ENCODE measurements at regions not wholly inside any gene's neighbourhood (a gene's known extent, or its start where the extent isn't known, plus 50 kb on each side); places are given as distances from the start of the nearest gene placed in this dataset.

DNA sequence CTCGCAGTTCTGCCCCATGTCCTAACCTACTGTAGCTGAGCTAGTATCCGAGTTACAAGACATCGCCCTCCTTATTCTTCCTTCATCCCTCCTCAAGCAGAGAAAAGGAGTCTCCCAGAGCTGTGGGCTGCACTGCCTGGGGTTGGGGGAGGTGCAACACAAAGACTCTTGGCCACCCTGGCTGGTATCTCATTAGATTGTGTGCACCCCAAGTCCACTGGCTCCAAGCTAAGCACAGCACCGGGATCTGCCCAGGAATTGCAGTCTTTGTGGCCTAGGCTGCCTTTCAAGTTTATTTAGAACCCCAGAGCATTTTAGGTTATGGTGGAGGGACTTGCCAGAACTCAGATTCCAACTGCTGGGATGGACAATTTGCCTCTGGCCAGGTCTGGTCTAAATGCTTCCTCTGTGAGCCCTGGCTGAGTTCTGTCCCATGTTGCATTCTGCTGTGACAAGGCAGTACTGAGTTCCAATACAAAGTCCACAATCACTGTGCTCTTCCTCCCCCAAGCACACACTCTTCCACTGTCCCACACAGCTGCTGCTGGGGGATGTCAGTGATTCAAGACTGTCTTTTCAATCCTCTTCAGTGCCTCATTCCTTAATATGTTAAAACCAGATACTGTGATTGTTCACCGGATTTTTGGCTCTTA, 169.6 kb upstream of the CLEC14A start:
- Histone ChIP-seq H3K79me2 (ENCODE audit: insufficient read depth, low read length) (no peaks in the 10 kb centered on the region), H3K9me3 (replicated peaks in 1 of 2; ENCODE audit: control insufficient read depth in 1 of 2, insufficient read depth in 1 of 2, low read length in 2 of 2) (peaks cover 10% of the 10 kb centered on the region in 2 donors), H3K27me3 (ENCODE audit: control insufficient read depth in 2 of 2, insufficient read depth in 2 of 2, low read length in 2 of 2) (no peaks in the 10 kb centered on the region), H3K4me3 (replicated peaks in 1 of 3; ENCODE audit: low read depth in 2 of 3, low read length in 3 of 3) (no peak overlapping the region), H3K36me3 (replicated peaks in 1 of 2; ENCODE audit: control insufficient read depth in 1 of 2, insufficient read depth in 2 of 2, low read length in 2 of 2) (no peaks in the 10 kb centered on the region), H3K4me2 (replicated peaks; ENCODE audit: extremely low read depth, low read length, poor library complexity, severe bottlenecking) (no peak overlapping the region), H3K27ac (ENCODE audit: low read depth in 1 of 2, low read length in 2 of 2) (no peak overlapping the region), H3K4me1 (ENCODE audit: control insufficient read depth in 1 of 2, insufficient read depth in 2 of 2, low read length in 2 of 2) (no peaks in the 10 kb centered on the region), H3K9ac (ENCODE audit: insufficient read depth, low read length, poor library complexity, severe bottlenecking) (no peak overlapping the region), H4K20me1 (ENCODE audit: insufficient read depth, low read length) (no peaks in the 10 kb centered on the region), H2AFZ (ENCODE audit: insufficient read depth, low read depth, low read length, poor library complexity, severe bottlenecking) (no peak overlapping the region)
- no peak for DNase-seq
- Mint-ChIP-seq H3K4me1 (no peaks in the 10 kb centered on the region), H3K9me3 (peaks cover 2 to 18% (median 9%) of the 10 kb centered on the region in 7 donors), H3K36me3 (no peaks in the 10 kb centered on the region), H3K27ac (no peak overlapping the region), H3K4me3 (no peak overlapping the region), H3K27me3 (ENCODE audit: low read depth in 3 of 3) (peaks cover 0 to 3% (median 0%) of the 10 kb centered on the region in 3 donors)
- intact Hi-C loops (cut with micrococcal nuclease): no loop called here
- 100% methylated on average over 1 of the region's 5 CpGs for WGBS (ENCODE audit: insufficient coverage)
- TF ChIP-seq, protein P1, sequence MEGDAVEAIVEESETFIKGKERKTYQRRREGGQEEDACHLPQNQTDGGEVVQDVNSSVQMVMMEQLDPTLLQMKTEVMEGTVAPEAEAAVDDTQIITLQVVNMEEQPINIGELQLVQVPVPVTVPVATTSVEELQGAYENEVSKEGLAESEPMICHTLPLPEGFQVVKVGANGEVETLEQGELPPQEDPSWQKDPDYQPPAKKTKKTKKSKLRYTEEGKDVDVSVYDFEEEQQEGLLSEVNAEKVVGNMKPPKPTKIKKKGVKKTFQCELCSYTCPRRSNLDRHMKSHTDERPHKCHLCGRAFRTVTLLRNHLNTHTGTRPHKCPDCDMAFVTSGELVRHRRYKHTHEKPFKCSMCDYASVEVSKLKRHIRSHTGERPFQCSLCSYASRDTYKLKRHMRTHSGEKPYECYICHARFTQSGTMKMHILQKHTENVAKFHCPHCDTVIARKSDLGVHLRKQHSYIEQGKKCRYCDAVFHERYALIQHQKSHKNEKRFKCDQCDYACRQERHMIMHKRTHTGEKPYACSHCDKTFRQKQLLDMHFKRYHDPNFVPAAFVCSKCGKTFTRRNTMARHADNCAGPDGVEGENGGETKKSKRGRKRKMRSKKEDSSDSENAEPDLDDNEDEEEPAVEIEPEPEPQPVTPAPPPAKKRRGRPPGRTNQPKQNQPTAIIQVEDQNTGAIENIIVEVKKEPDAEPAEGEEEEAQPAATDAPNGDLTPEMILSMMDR (IDR thresholded peaks at IDR 0.05): no peak

DNA sequence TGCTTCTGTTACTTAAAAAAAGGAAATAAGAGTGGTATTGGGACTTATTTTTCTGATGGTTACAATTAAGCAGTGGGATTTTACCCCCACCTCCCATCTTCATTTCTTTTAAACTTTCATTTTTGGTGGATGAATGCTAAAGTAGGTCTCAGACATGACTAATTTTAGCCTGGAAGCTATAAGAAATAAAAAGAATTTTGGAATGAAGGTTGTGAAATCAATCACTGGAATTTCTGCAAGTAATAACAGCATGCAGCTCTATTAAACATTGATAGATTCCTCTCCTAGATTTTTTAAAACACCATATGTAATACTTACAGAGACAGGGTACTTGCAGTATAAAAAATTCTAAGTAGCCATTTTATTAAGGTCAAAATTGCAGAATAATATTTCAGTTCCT, 164.2 kb upstream of the CLEC14A start:
- Histone ChIP-seq H3K27me3 (ENCODE audit: control insufficient read depth in 2 of 2, insufficient read depth in 2 of 2, low read length in 2 of 2) (no peaks in the 10 kb centered on the region), H3K4me3 (replicated peaks in 1 of 3; ENCODE audit: low read depth in 2 of 3, low read length in 3 of 3) (no peak overlapping the region), H3K9ac (ENCODE audit: insufficient read depth, low read length, poor library complexity, severe bottlenecking) (no peak overlapping the region), H3K4me1 (ENCODE audit: control insufficient read depth in 1 of 2, insufficient read depth in 2 of 2, low read length in 2 of 2) (no peaks in the 10 kb centered on the region), H3K79me2 (ENCODE audit: insufficient read depth, low read length) (no peaks in the 10 kb centered on the region), H3K9me3 (replicated peaks in 1 of 2; ENCODE audit: control insufficient read depth in 1 of 2, insufficient read depth in 1 of 2, low read length in 2 of 2) (peaks cover 2 to 3% of the 10 kb centered on the region in 2 donors), H2AFZ (ENCODE audit: insufficient read depth, low read depth, low read length, poor library complexity, severe bottlenecking) (no peak overlapping the region), H3K4me2 (replicated peaks; ENCODE audit: extremely low read depth, low read length, poor library complexity, severe bottlenecking) (no peak overlapping the region), H3K36me3 (replicated peaks in 1 of 2; ENCODE audit: control insufficient read depth in 1 of 2, insufficient read depth in 2 of 2, low read length in 2 of 2) (no peaks in the 10 kb centered on the region), H4K20me1 (ENCODE audit: insufficient read depth, low read length) (no peaks in the 10 kb centered on the region), H3K27ac (ENCODE audit: low read depth in 1 of 2, low read length in 2 of 2) (no peak overlapping the region)
- H3K27ac Mint-ChIP-seq: no peak overlapping the region
- no peaks in the 10 kb centered on the region for H3K4me1 Mint-ChIP-seq
- H3K9me3 Mint-ChIP-seq: peaks cover 0 to 13% (median 7%) of the 10 kb centered on the region in 7 donors
- peaks cover 0 to 1% (median 0%) of the 10 kb centered on the region in 3 donors for H3K27me3 Mint-ChIP-seq (ENCODE audit: low read depth in 3 of 3)
- no peak for DNase-seq
- intact Hi-C loops (cut with micrococcal nuclease): no loop called here
- no peaks in the 10 kb centered on the region for H3K36me3 Mint-ChIP-seq
- TF ChIP-seq, protein P1 (IDR thresholded peaks at IDR 0.05): no peak
- no peak overlapping the region for H3K4me3 Mint-ChIP-seq
